Nephron (organoid): ENCODE measurements at regions not wholly inside any gene's neighbourhood (a gene's known extent, or its start where the extent isn't known, plus 50 kb on each side); places are given as distances from the start of the nearest gene placed in this dataset.

Experiments
- H3K27ac Mint-ChIP-seq, 3 experiments: 2 replicates each; pipeline ENCODE4 v1.8.0; 2020; ENCODE audit warnings: mixed read lengths in 3 of 3, mild to moderate bottlenecking in 2 of 3, moderate library complexity in 1 of 3
- H3K27me3 Mint-ChIP-seq: 2 replicates; pipeline ENCODE4 v1.8.0; 2021; ENCODE audit warnings: low read depth, mild to moderate bottlenecking, moderate library complexity, mixed read lengths
- H3K36me3 Mint-ChIP-seq: 2 replicates; pipeline ENCODE4 v1.8.0; 2020; ENCODE audit warnings: low read depth, mixed read lengths
- H3K4me1 Mint-ChIP-seq: 2 replicates; pipeline ENCODE4 v1.8.0; 2020; ENCODE audit warnings: mixed read lengths
- H3K4me3 Mint-ChIP-seq, 3 experiments: 2 replicates each; pipeline ENCODE4 v1.8.0; 2020; ENCODE audit warnings: mild to moderate bottlenecking in 3 of 3, mixed read lengths in 3 of 3, moderate library complexity in 2 of 3
- H3K9me3 Mint-ChIP-seq: 2 replicates; pipeline ENCODE4 v1.8.0; 2020; ENCODE audit warnings: mixed read lengths
- CTCF ChIP-seq, 3 experiments: fragments of 200-600 bp; sonication (generic); IDR thresholded peaks; one replicate each; pipeline ENCODE4 v1.5.0; 2021; ENCODE audit warnings: antibody characterized with exemption in 3 of 3; ENCODE audit not compliant: unreplicated experiment in 3 of 3

GRCh38 chr2:64787698-64788097 lies 134.0 kb upstream of the SERTAD2 start:
- H3K27ac Mint-ChIP-seq = no peak overlapping the region
- H3K27me3 Mint-ChIP-seq = peaks cover 5% of the 10 kb centered on the region
- H3K36me3 Mint-ChIP-seq = no peaks in the 10 kb centered on the region
- no peaks in the 10 kb centered on the region for H3K9me3 Mint-ChIP-seq
- no peak for TF ChIP-seq CTCF (IDR thresholded peaks at IDR 0.05; ENCODE audit: unreplicated experiment in 3 of 3)
- peaks cover 4% of the 10 kb centered on the region for H3K4me1 Mint-ChIP-seq
- no peak overlapping the region for H3K4me3 Mint-ChIP-seq

GRCh38 chr2:64789466-64790320 lies 136.0 kb upstream of the SERTAD2 start:
- Mint-ChIP-seq H3K4me1 (no peaks in the 10 kb centered on the region), H3K27ac (no peak overlapping the region)

GRCh38 chr2:64792300-64792699 lies 138.6 kb upstream of the SERTAD2 start:
- H3K27me3 Mint-ChIP-seq = peaks cover 5% of the 10 kb centered on the region
- no peak for TF ChIP-seq CTCF (IDR thresholded peaks at IDR 0.05; ENCODE audit: unreplicated experiment in 3 of 3)
- H3K9me3 Mint-ChIP-seq = no peaks in the 10 kb centered on the region
- H3K4me1 Mint-ChIP-seq = no peaks in the 10 kb centered on the region
- no peak overlapping the region for H3K27ac Mint-ChIP-seq
- no peak overlapping the region for H3K4me3 Mint-ChIP-seq
- no peaks in the 10 kb centered on the region for H3K36me3 Mint-ChIP-seq

More at GRCh38 chr2:64789466-64790320, 136.0 kb upstream of the SERTAD2 start:
- H3K36me3 Mint-ChIP-seq = no peaks in the 10 kb centered on the region
- H3K4me3 Mint-ChIP-seq = no peak overlapping the region
- H3K27me3 Mint-ChIP-seq = peaks cover 5% of the 10 kb centered on the region
- H3K9me3 Mint-ChIP-seq = no peaks in the 10 kb centered on the region
- TF ChIP-seq CTCF (IDR thresholded peaks at IDR 0.05; ENCODE audit: unreplicated experiment in 3 of 3) = no peak

- no peak overlapping the region for H3K27ac Mint-ChIP-seq
- H3K9me3 Mint-ChIP-seq = no peaks in the 10 kb centered on the region
- H3K27me3 Mint-ChIP-seq = peaks cover 5% of the 10 kb centered on the region
- peaks cover 6% of the 10 kb centered on the region for H3K4me1 Mint-ChIP-seq
- no peaks in the 10 kb centered on the region for H3K36me3 Mint-ChIP-seq
- TF ChIP-seq CTCF (IDR thresholded peaks at IDR 0.05; ENCODE audit: unreplicated experiment in 3 of 3) = no peak
- H3K4me3 Mint-ChIP-seq = no peak overlapping the region
Measured at GRCh38 chr2:64792995-64793639, 139.4 kb upstream of the SERTAD2 start.

GRCh38 chr2:64793701-64794100 lies 140.0 kb upstream of the SERTAD2 start:
- Mint-ChIP-seq H3K4me1 (peaks cover 12% of the 10 kb centered on the region), H3K36me3 (no peaks in the 10 kb centered on the region), H3K27ac (no peak overlapping the region), H3K9me3 (no peaks in the 10 kb centered on the region), H3K4me3 (no peak overlapping the region), H3K27me3 (peaks cover 5% of the 10 kb centered on the region)
- no peak for TF ChIP-seq CTCF (IDR thresholded peaks at IDR 0.05; ENCODE audit: unreplicated experiment in 3 of 3)
